GM12878 (cell line): ENCODE measurements at regions not wholly inside any gene's neighbourhood (a gene's known extent, or its start where the extent isn't known, plus 50 kb on each side); places are given as distances from the start of the nearest gene placed in this dataset.

Source experiments
- ATAC-seq: fragments of 200-7000 bp; cut with Tn5 transposase; 3 replicates; pipeline ENCODE4 v1.9.1; 2020; ENCODE audit warnings: mild to moderate bottlenecking, moderate library complexity
- BruUV-seq: library from RNA; stranded (reverse); fragments of 400-500 nt; replicated peaks from 2 replicates; lab custom pipeline; 2021; lab: Mats Ljungman, UMichigan
- CTCF ChIA-PET: fragments of 300-600 bp; sonication (Branson Sonifier 250); formaldehyde crosslinking; extraction: SDS; loops from one replicate; lab custom pipeline; 2021; ENCODE audit warnings: inconsistent platforms; lab: Yijun Ruan, JAX
- POLR2A ChIA-PET: fragments of 350-600 bp; formaldehyde crosslinking; extraction: SDS; loops from one replicate; lab custom pipeline; 2021; ENCODE audit warnings: inconsistent platforms; lab: Charles Lee
- RAD21 ChIA-PET: fragments of 300-600 bp; sonication (Branson Sonifier 250); formaldehyde crosslinking; loops from one replicate; lab custom pipeline; 2023; ENCODE audit warnings: antibody characterized with exemption; ENCODE audit not compliant: unreplicated experiment; lab: Charles Lee
- SMC1A ChIA-PET: fragments of 300-600 bp; sonication (Branson Sonifier 250); formaldehyde crosslinking; loops from one replicate; lab custom pipeline; 2023; ENCODE audit not compliant: unreplicated experiment, uncharacterized antibody; lab: Charles Lee
- DNase-seq: peaks from one replicate; pipeline ENCODE4 v3.0.0-alpha.2; 2011; ENCODE audit warnings: low read depth, low spot score
- FAIRE-seq: peaks from 3 replicates; lab custom pipeline; 2011; peaks lifted over from hg19 to GRCh38; lab: Jason Lieb, UNC
- H2AFZ ChIP-seq: 2 replicates; pipeline ENCODE4 v1.6.0; 2011; ENCODE audit warnings: low read depth, low read length, control low read depth; ENCODE audit not compliant: control insufficient read depth
- H3K27ac ChIP-seq: 2 replicates; pipeline ENCODE4 v1.5.1; 2011; ENCODE audit warnings: control low read depth; ENCODE audit not compliant: control insufficient read depth, insufficient read depth
- H3K27me3 ChIP-seq, 2 experiments: replicated peaks in 1 of 2; 2 replicates each; pipeline versions ENCODE4 v1.6.0 to v1.6.1; 2011; ENCODE audit warnings: low read length in 1 of 2; ENCODE audit not compliant: control insufficient read depth in 2 of 2, insufficient read depth in 2 of 2
- H3K36me3 ChIP-seq, 2 experiments: 2 replicates each; pipeline ENCODE4 v1.5.1; 2011; ENCODE audit warnings: low read length in 1 of 2; ENCODE audit not compliant: control insufficient read depth in 2 of 2, insufficient read depth in 2 of 2
- H3K4me1 ChIP-seq: 2 replicates; pipeline ENCODE4 v1.6.1; 2011; ENCODE audit warnings: mild to moderate bottlenecking, low read length, moderate library complexity, mixed read lengths; ENCODE audit not compliant: control insufficient read depth, insufficient read depth
- H3K4me2 ChIP-seq: 2 replicates; pipeline ENCODE4 v1.6.0; 2011; ENCODE audit warnings: control low read depth; ENCODE audit not compliant: control insufficient read depth, insufficient read depth
- H3K4me3 ChIP-seq: fragments of 200-600 bp; sonication (generic); 2 replicates; pipeline ENCODE4 v1.5.1; 2016
- H3K79me2 ChIP-seq: 2 replicates; pipeline ENCODE4 v1.6.0; 2011; ENCODE audit warnings: low read length; ENCODE audit not compliant: control insufficient read depth, insufficient read depth
- H3K9ac ChIP-seq: 2 replicates; pipeline ENCODE4 v1.8.0; 2011; ENCODE audit warnings: low read length, control low read depth, mixed read lengths; ENCODE audit not compliant: control insufficient read depth, insufficient read depth
- H3K9me3 ChIP-seq: replicated peaks from 3 replicates; pipeline ENCODE4 v1.5.1; 2011; ENCODE audit warnings: mild to moderate bottlenecking, low read length; ENCODE audit not compliant: control insufficient read depth, insufficient read depth
- H4K20me1 ChIP-seq: 2 replicates; pipeline ENCODE4 v1.6.0; 2011; ENCODE audit not compliant: control insufficient read depth, insufficient read depth
- ATF2 ChIP-seq: IDR thresholded peaks from 2 replicates; pipeline ENCODE4 v1.6.1; 2012; ENCODE audit warnings: low read length, inconsistent platforms
- EED ChIP-seq: sonication (generic); IDR thresholded peaks from 2 replicates; pipeline ENCODE4 v1.6.1; 2016; ENCODE audit warnings: antibody characterized with exemption, low read depth
- FOXK2 ChIP-seq: fragments of 450-650 bp; IDR thresholded peaks from 2 replicates; pipeline ENCODE4 v1.6.1; 2017; ENCODE audit warnings: mild to moderate bottlenecking, moderate library complexity
- FOXM1 ChIP-seq: IDR thresholded peaks from 2 replicates; pipeline ENCODE4 v1.6.1; 2012; ENCODE audit warnings: low read depth, mild to moderate bottlenecking, inconsistent platforms, low read length, moderate library complexity
- GATAD2B ChIP-seq: fragments of 450-650 bp; conservative IDR thresholded peaks from 2 replicates; pipeline ENCODE4 v1.6.1; 2017; ENCODE audit warnings: low read depth, mild to moderate bottlenecking, moderate library complexity
- HCFC1 ChIP-seq: fragments of 150-350 bp; IDR thresholded peaks from 2 replicates; pipeline ENCODE4 v1.6.1; 2014; ENCODE audit warnings: low read length
- HDGF ChIP-seq: fragments of 450-650 bp; IDR thresholded peaks from 2 replicates; pipeline ENCODE4 v1.6.1; 2016; ENCODE audit warnings: antibody characterized with exemption
- HSF1 ChIP-seq: fragments of 150-350 bp; IDR thresholded peaks from 2 replicates; pipeline ENCODE4 v1.6.1; 2014; ENCODE audit warnings: mild to moderate bottlenecking, low read depth, low read length
- KDM1A ChIP-seq: fragments of 200-600 bp; sonication (generic); IDR thresholded peaks from 2 replicates; pipeline ENCODE4 v1.6.1; 2016; ENCODE audit warnings: borderline replicate concordance
- NR2C1 ChIP-seq: fragments of 450-650 bp; IDR thresholded peaks from 2 replicates; pipeline ENCODE4 v1.6.1; 2017; ENCODE audit warnings: antibody characterized with exemption, mild to moderate bottlenecking, moderate library complexity
- POLR2A ChIP-seq: IDR thresholded peaks from 2 replicates; pipeline ENCODE4 v1.6.1; 2011; ENCODE audit warnings: low read depth, mild to moderate bottlenecking, low read length
- POU2F2 ChIP-seq: IDR thresholded peaks from 3 replicates; pipeline ENCODE4 v1.6.1; 2011; ENCODE audit warnings: low read depth, mild to moderate bottlenecking, low read length, borderline replicate concordance
- STAT1 ChIP-seq: fragments of 450-650 bp; conservative IDR thresholded peaks from 2 replicates; pipeline ENCODE4 v1.6.1; 2014; ENCODE audit warnings: antibody characterized with exemption, mild to moderate bottlenecking
- TCF12 ChIP-seq: IDR thresholded peaks from 2 replicates; pipeline ENCODE4 v1.6.1; 2011; ENCODE audit warnings: low read depth, mild to moderate bottlenecking, low read length
- ZBTB33 ChIP-seq: fragments of 450-650 bp; IDR thresholded peaks from 2 replicates; pipeline ENCODE4 v1.6.1; 2017; ENCODE audit warnings: mild to moderate bottlenecking
- ZNF207 ChIP-seq: fragments of 450-650 bp; IDR thresholded peaks from 2 replicates; pipeline ENCODE4 v1.6.1; 2014; ENCODE audit warnings: antibody characterized with exemption, mild to moderate bottlenecking, borderline replicate concordance
- WGBS: methylation state at CpG from one replicate; pipeline ENCODE4 v1.1.6; 2016; ENCODE audit warnings: low lambda C conversion rate; ENCODE audit not compliant: insufficient replicate concordance, insufficient coverage; ENCODE audit errors: missing lambda C conversion rate; 5-methylcytosine and 5-hydroxymethylcytosine counted together
- in situ Hi-C: fragments of 300-500 bp; cut with MboI; formaldehyde crosslinking; loops from 9 replicates; pipeline ENCODE4 v1.14.3; 2018; ENCODE audit warnings: mixed read lengths
- intact Hi-C: fragments of 100-400 bp; cut with micrococcal nuclease; formaldehyde crosslinking; loops from one replicate; pipeline ENCODE4 v1.14.2; 2022; ENCODE audit not compliant: unreplicated experiment
- TF ChIP-seq, protein P1 (sequence below): fragments of 450-650 bp; IDR thresholded peaks from 2 replicates; pipeline ENCODE4 v1.6.1; 2018; ENCODE audit warnings: borderline replicate concordance, mild to moderate bottlenecking; ENCODE audit not compliant: partially characterized antibody
- TF ChIP-seq, protein P2 (sequence below): fragments of 450-650 bp; conservative IDR thresholded peaks from 2 replicates; pipeline ENCODE4 v1.6.1; 2017; ENCODE audit warnings: mild to moderate bottlenecking, moderate library complexity

DNA sequence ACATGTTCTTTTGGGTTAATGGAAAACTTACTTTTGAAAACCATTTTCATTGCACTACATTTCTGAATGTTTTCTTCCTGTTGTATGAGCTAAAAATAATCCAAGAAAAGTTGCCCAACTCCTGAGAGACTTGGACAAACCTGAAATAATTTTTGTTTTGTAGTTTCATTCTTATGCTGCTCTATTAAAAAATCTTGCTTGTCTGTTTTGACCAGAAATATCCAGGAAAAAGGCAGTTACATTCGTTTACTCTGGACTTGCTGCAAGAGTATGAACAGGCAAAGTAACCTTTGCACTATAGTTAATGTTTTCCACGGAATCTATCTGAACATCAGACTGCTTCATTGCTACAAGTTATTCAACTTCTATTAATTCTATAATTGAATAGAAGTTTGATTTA, 200.1 kb upstream of the DAB2 start:
- no peak overlapping the region for H3K4me3 ChIP-seq
- H3K27me3 ChIP-seq: no peaks in the 10 kb centered on the region
- no peaks in the 10 kb centered on the region for H4K20me1 ChIP-seq
- H3K36me3 ChIP-seq: no peaks in the 10 kb centered on the region
- no peak overlapping the region for H3K4me2 ChIP-seq
- intact Hi-C loops (no loop called here), in situ Hi-C loops (no loop called here)
- FAIRE-seq (no peak), DNase-seq (no peak), ATAC-seq (no peak)
- no peaks in the 10 kb centered on the region for H3K4me1 ChIP-seq
- no peak overlapping the region for H3K27ac ChIP-seq
- SMC1A ChIA-PET: no interaction called here
- CTCF ChIA-PET: interaction anchor here (0.7 kb wide), 1 partner anchor 366 kb away, joined by 4 read pairs; no protein-coding TSS in a partner anchor
- no peak overlapping the region for H2AFZ ChIP-seq
- BruUV-seq: no TSS peak
- no peak overlapping the region for H3K9ac ChIP-seq
- H3K9me3 ChIP-seq: no peaks in the 10 kb centered on the region; the same call in 2 of the 3 replicates
- 5% methylated on average over 2 of the region's 2 CpGs for WGBS
- RAD21 ChIA-PET: no interaction called here
- H3K79me2 ChIP-seq: no peaks in the 10 kb centered on the region
- POLR2A ChIA-PET: no interaction called here
- no peak for TF ChIP-seq ZBTB33
- no peak for TF ChIP-seq NR2C1
- no peak for TF ChIP-seq HCFC1
- no peak for TF ChIP-seq GATAD2B
- no peak for TF ChIP-seq KDM1A
- TF ChIP-seq STAT1: no peak
- TF ChIP-seq TCF12: no peak
- TF ChIP-seq POU2F2: no peak
- TF ChIP-seq, protein P1, sequence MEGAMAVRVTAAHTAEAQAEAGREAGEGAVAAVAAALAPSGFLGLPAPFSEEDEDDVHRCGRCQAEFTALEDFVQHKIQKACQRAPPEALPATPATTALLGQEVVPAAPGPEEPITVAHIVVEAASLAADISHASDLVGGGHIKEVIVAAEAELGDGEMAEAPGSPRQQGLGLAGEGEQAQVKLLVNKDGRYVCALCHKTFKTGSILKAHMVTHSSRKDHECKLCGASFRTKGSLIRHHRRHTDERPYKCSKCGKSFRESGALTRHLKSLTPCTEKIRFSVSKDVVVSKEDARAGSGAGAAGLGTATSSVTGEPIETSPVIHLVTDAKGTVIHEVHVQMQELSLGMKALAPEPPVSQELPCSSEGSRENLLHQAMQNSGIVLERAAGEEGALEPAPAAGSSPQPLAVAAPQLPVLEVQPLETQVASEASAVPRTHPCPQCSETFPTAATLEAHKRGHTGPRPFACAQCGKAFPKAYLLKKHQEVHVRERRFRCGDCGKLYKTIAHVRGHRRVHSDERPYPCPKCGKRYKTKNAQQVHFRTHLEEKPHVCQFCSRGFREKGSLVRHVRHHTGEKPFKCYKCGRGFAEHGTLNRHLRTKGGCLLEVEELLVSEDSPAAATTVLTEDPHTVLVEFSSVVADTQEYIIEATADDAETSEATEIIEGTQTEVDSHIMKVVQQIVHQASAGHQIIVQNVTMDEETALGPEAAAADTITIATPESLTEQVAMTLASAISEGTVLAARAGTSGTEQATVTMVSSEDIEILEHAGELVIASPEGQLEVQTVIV: no peak
- TF ChIP-seq POLR2A: no peak
- TF ChIP-seq FOXK2: no peak
- TF ChIP-seq ATF2: no peak
- TF ChIP-seq EED: no peak
- TF ChIP-seq, protein P2, sequence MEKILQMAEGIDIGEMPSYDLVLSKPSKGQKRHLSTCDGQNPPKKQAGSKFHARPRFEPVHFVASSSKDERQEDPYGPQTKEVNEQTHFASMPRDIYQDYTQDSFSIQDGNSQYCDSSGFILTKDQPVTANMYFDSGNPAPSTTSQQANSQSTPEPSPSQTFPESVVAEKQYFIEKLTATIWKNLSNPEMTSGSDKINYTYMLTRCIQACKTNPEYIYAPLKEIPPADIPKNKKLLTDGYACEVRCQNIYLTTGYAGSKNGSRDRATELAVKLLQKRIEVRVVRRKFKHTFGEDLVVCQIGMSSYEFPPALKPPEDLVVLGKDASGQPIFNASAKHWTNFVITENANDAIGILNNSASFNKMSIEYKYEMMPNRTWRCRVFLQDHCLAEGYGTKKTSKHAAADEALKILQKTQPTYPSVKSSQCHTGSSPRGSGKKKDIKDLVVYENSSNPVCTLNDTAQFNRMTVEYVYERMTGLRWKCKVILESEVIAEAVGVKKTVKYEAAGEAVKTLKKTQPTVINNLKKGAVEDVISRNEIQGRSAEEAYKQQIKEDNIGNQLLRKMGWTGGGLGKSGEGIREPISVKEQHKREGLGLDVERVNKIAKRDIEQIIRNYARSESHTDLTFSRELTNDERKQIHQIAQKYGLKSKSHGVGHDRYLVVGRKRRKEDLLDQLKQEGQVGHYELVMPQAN: no peak
- TF ChIP-seq HDGF: no peak
- no peak for TF ChIP-seq FOXM1
- no peak for TF ChIP-seq HSF1
- TF ChIP-seq ZNF207: no peak
